Cardiac muscle cell (in vitro differentiated cells and primary cell): ENCODE measurements at regions not wholly inside any gene's neighbourhood (a gene's known extent, or its start where the extent isn't known, plus 50 kb on each side); places are given as distances from the start of the nearest gene placed in this dataset.

Experiments used
- DNase-seq, 2 donors: peaks; one replicate each; pipeline versions ENCODE4 v3.0.0 to v3.0.0-alpha.2; 2010 to 2017; ENCODE audit warnings: low read depth in 1 of 2, low spot score in 1 of 2
- H3K27ac ChIP-seq: fragments of 200-600 bp; sonication (generic); 2 replicates; pipeline ENCODE4 v1.5.1; 2016
- H3K27me3 ChIP-seq: fragments of 200-600 bp; sonication (generic); 2 replicates; pipeline ENCODE4 v1.6.0; 2016; ENCODE audit warnings: control low read depth
- H3K36me3 ChIP-seq: fragments of 200-600 bp; sonication (generic); 2 replicates; pipeline ENCODE4 v1.5.1; 2016; ENCODE audit warnings: control low read depth
- H3K4me1 ChIP-seq: fragments of 200-600 bp; sonication (generic); 2 replicates; pipeline ENCODE4 v1.8.1; 2017; ENCODE audit warnings: low read depth, mild to moderate bottlenecking, mixed run types
- H3K4me3 ChIP-seq: fragments of 200-600 bp; sonication (generic); 2 replicates; pipeline ENCODE4 v1.5.1; 2016; ENCODE audit warnings: mild to moderate bottlenecking
- H3K9me3 ChIP-seq: fragments of 200-600 bp; sonication (generic); 2 replicates; pipeline ENCODE4 v1.5.1; 2017; ENCODE audit warnings: low read depth, mild to moderate bottlenecking, control low read depth
- CTCF ChIP-seq: IDR thresholded peaks from 2 replicates; pipeline ENCODE4 v1.5.1; 2012; ENCODE audit warnings: low read depth, mild to moderate bottlenecking, low read length

GRCh38 chr5:158532739-158533138 is 567.0 kb downstream of the EBF1 start:
- no peak for DNase-seq
- H3K4me1 ChIP-seq, result no peaks in the 10 kb centered on the region
- no peaks in the 10 kb centered on the region for H3K27me3 ChIP-seq
- no peak overlapping the region for H3K27ac ChIP-seq
- no peak overlapping the region for H3K4me3 ChIP-seq
- no peaks in the 10 kb centered on the region for H3K36me3 ChIP-seq
- no peaks in the 10 kb centered on the region for H3K9me3 ChIP-seq
- no peak for TF ChIP-seq CTCF

- TF ChIP-seq CTCF, result no peak
Measured at GRCh38 chr5:158531860-158532259, 567.9 kb downstream of the EBF1 start.

GRCh38 chr5:158530115-158530514 is 569.6 kb downstream of the EBF1 start:
- TF ChIP-seq CTCF, result no peak
- H3K4me1 ChIP-seq, result no peaks in the 10 kb centered on the region
- no peak overlapping the region for H3K4me3 ChIP-seq
- no peak overlapping the region for H3K27ac ChIP-seq
- no peak for DNase-seq
- H3K9me3 ChIP-seq, result no peaks in the 10 kb centered on the region
- H3K27me3 ChIP-seq, result no peaks in the 10 kb centered on the region
- H3K36me3 ChIP-seq, result no peaks in the 10 kb centered on the region

More at GRCh38 chr5:158531860-158532259, 567.9 kb downstream of the EBF1 start:
- H3K9me3 ChIP-seq, result no peaks in the 10 kb centered on the region
- no peak for DNase-seq
- no peaks in the 10 kb centered on the region for H3K36me3 ChIP-seq
- no peaks in the 10 kb centered on the region for H3K4me1 ChIP-seq
- no peak overlapping the region for H3K4me3 ChIP-seq
- no peak overlapping the region for H3K27ac ChIP-seq
- H3K27me3 ChIP-seq, result no peaks in the 10 kb centered on the region

- Histone ChIP-seq H3K36me3 (no peaks in the 10 kb centered on the region), H3K27ac (no peak overlapping the region), H3K4me3 (no peak overlapping the region), H3K9me3 (no peaks in the 10 kb centered on the region), H3K4me1 (no peaks in the 10 kb centered on the region), H3K27me3 (no peaks in the 10 kb centered on the region)
- DNase-seq, result no peak
- TF ChIP-seq CTCF, result no peak
Measured at GRCh38 chr5:158529454-158529853, 570.3 kb downstream of the EBF1 start.

- Histone ChIP-seq H3K4me3 (no peak overlapping the region), H3K27ac (no peak overlapping the region), H3K9me3 (no peaks in the 10 kb centered on the region), H3K4me1 (no peaks in the 10 kb centered on the region), H3K36me3 (no peaks in the 10 kb centered on the region), H3K27me3 (no peaks in the 10 kb centered on the region)
- DNase-seq, result no peak
- TF ChIP-seq CTCF, result no peak
Measured at GRCh38 chr5:158525663-158526062, 574.1 kb downstream of the EBF1 start.

- DNase-seq, result no peak
- Histone ChIP-seq H3K4me1 (no peaks in the 10 kb centered on the region), H3K9me3 (no peaks in the 10 kb centered on the region), H3K36me3 (no peaks in the 10 kb centered on the region), H3K27me3 (no peaks in the 10 kb centered on the region), H3K27ac (no peak overlapping the region), H3K4me3 (no peak overlapping the region)
- no peak for TF ChIP-seq CTCF
Measured at GRCh38 chr5:158524070-158524469, 575.6 kb downstream of the EBF1 start.
